Uterus (tissue), 3 donors: ENCODE measurements at regions not wholly inside any gene's neighbourhood (a gene's known extent, or its start where the extent isn't known, plus 50 kb on each side); places are given as distances from the start of the nearest gene placed in this dataset.

Source experiments
- DNase-seq, 2 donors: peaks; one replicate each; pipeline ENCODE4 v3.0.0-alpha.2; 2019 to 2020
- H3K27ac ChIP-seq, 2 donors: fragments of 200-600 bp; sonication (generic); 1 replicate in 1 of 2; 2 replicates in 1 of 2; pipeline ENCODE4 v1.5.1; 2016 to 2018
- H3K27me3 ChIP-seq, 2 donors: fragments of 200-600 bp; sonication (generic); one replicate each; pipeline ENCODE4 v1.5.1; 2018 to 2019; ENCODE audit warnings: control low read depth in 1 of 2
- H3K36me3 ChIP-seq, 2 donors: fragments of 200-600 bp; sonication (generic); one replicate each; pipeline ENCODE4 v1.5.1; 2019; ENCODE audit warnings: control low read depth in 1 of 2
- H3K4me1 ChIP-seq, 2 donors: fragments of 200-600 bp; sonication (generic); one replicate each; pipeline ENCODE4 v1.5.1; 2018 to 2019; ENCODE audit warnings: control low read depth in 1 of 2
- H3K4me3 ChIP-seq, 2 donors: fragments of 200-600 bp; sonication (generic); 1 replicate in 1 of 2; 2 replicates in 1 of 2; pipeline ENCODE4 v1.5.1; 2018 to 2019; ENCODE audit warnings: mild to moderate bottlenecking in 1 of 2
- H3K9me3 ChIP-seq, 2 donors: fragments of 200-600 bp; sonication (generic); one replicate each; pipeline ENCODE4 v1.5.1; 2019; ENCODE audit warnings: control low read depth in 1 of 2
- POLR2A ChIP-seq, 2 donors: fragments of 450-650 bp; IDR thresholded peaks; one replicate each; pipeline ENCODE4 v1.6.1; 2016; ENCODE audit warnings: antibody characterized with exemption in 2 of 2, mild to moderate bottlenecking in 1 of 2, moderate library complexity in 1 of 2
- intact Hi-C: fragments of 100-400 bp; cut with DNase I; formaldehyde crosslinking; loops from one replicate; pipeline ENCODE4 v1.15.1; 2023; ENCODE audit warnings: low total_unique reads
- TF ChIP-seq, protein P1 (sequence below), 4 experiments: fragments of 200-600 bp in 2 of 4; fragments of 450-650 bp in 2 of 4; sonication (generic) in 2 of 4; IDR thresholded peaks; one replicate each; pipeline ENCODE4 v1.5.1; 2016 to 2019; ENCODE audit warnings: antibody characterized with exemption in 4 of 4, mild to moderate bottlenecking in 2 of 4, moderate library complexity in 1 of 4
- donor health status: DM: yes; HTN: yes; CAD: no.

DNA sequence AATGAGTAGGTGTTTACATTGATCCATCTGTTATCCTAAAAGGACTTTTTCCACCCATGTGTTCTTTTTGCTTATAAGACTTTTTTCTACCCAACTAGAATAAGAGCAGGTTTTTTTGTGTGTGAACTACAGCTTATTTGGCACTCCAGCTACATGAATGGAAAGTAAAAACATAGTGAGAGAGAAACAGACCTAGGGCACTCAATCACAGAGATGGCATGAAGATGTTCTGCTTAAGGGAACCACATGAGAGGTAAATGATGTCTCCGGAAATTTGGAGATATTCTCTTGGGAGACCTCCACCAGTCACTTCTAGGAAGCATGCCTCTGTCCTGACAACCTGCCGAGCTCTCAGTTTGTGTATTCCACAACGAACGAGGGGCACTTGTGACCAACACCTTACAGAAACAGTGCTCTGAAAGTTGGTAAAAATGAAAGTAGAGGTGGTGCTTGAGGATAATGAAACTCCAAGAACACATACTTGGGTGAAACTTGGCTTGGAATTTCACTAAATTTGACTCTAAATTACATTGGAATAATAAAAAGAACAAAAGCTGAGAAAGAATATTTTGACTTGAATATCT lies 788.4 kb upstream of the GALNTL6 start:
- H3K27ac ChIP-seq = no peak overlapping the region
- H3K4me3 ChIP-seq = no peak overlapping the region
- DNase-seq = no peak
- no peaks in the 10 kb centered on the region for H3K9me3 ChIP-seq
- no peaks in the 10 kb centered on the region for H3K36me3 ChIP-seq
- no peak for TF ChIP-seq POLR2A (IDR thresholded peaks at IDR 0.05)
- TF ChIP-seq, protein P1, sequence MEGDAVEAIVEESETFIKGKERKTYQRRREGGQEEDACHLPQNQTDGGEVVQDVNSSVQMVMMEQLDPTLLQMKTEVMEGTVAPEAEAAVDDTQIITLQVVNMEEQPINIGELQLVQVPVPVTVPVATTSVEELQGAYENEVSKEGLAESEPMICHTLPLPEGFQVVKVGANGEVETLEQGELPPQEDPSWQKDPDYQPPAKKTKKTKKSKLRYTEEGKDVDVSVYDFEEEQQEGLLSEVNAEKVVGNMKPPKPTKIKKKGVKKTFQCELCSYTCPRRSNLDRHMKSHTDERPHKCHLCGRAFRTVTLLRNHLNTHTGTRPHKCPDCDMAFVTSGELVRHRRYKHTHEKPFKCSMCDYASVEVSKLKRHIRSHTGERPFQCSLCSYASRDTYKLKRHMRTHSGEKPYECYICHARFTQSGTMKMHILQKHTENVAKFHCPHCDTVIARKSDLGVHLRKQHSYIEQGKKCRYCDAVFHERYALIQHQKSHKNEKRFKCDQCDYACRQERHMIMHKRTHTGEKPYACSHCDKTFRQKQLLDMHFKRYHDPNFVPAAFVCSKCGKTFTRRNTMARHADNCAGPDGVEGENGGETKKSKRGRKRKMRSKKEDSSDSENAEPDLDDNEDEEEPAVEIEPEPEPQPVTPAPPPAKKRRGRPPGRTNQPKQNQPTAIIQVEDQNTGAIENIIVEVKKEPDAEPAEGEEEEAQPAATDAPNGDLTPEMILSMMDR (IDR thresholded peaks at IDR 0.05) = no peak
- H3K4me1 ChIP-seq = no peaks in the 10 kb centered on the region
- intact Hi-C loops = no loop called here
- no peaks in the 10 kb centered on the region for H3K27me3 ChIP-seq

- H3K4me1 ChIP-seq = no peaks in the 10 kb centered on the region
- no peak overlapping the region for H3K4me3 ChIP-seq
- H3K9me3 ChIP-seq = no peaks in the 10 kb centered on the region
- no peaks in the 10 kb centered on the region for H3K27me3 ChIP-seq
- DNase-seq = no peak
- H3K36me3 ChIP-seq = no peaks in the 10 kb centered on the region
- intact Hi-C loops = no loop called here
- TF ChIP-seq, protein P1 (IDR thresholded peaks at IDR 0.05) = no peak
- H3K27ac ChIP-seq = no peak overlapping the region
Observed at GRCh38 chr4:171022824-171023230, 790.4 kb upstream of the GALNTL6 start.

DNA sequence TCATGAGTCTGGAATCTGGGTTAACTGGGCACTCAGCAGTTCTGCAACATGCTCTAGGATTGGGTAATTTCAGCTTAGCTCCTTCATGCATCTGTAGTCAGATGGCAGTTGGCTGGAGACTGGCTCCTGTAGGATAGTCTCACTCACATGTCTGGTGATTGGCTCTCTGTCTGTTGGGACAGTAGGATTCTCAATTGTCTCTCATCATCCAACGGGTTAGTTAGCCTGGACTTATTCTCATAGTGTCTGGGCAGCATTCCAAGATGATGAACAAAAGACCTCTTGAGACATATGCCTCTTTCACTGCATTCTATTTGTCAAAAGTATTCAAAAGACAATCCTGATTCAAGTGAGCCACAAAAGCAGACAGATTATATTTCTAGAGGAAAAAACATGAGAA lies 795.6 kb upstream of the GALNTL6 start:
- intact Hi-C loops = no loop called here
- Histone ChIP-seq H3K4me3 (no peak overlapping the region), H3K9me3 (no peaks in the 10 kb centered on the region), H3K27me3 (no peaks in the 10 kb centered on the region), H3K36me3 (no peaks in the 10 kb centered on the region), H3K27ac (no peak overlapping the region), H3K4me1 (no peaks in the 10 kb centered on the region)
- no peak for DNase-seq
- TF ChIP-seq, protein P1 (IDR thresholded peaks at IDR 0.05) = no peak
- TF ChIP-seq POLR2A (IDR thresholded peaks at IDR 0.05) = no peak

- TF ChIP-seq, protein P1 (IDR thresholded peaks at IDR 0.05) = no peak
- TF ChIP-seq POLR2A (IDR thresholded peaks at IDR 0.05) = no peak
- no peaks in the 10 kb centered on the region for H3K27me3 ChIP-seq
- H3K36me3 ChIP-seq = no peaks in the 10 kb centered on the region
- no peak for DNase-seq
- intact Hi-C loops = no loop called here
- no peak overlapping the region for H3K4me3 ChIP-seq
- H3K4me1 ChIP-seq = no peaks in the 10 kb centered on the region
- H3K9me3 ChIP-seq = no peaks in the 10 kb centered on the region
- no peak overlapping the region for H3K27ac ChIP-seq
Observed at GRCh38 chr4:171016145-171016544, 797.1 kb upstream of the GALNTL6 start.

DNA sequence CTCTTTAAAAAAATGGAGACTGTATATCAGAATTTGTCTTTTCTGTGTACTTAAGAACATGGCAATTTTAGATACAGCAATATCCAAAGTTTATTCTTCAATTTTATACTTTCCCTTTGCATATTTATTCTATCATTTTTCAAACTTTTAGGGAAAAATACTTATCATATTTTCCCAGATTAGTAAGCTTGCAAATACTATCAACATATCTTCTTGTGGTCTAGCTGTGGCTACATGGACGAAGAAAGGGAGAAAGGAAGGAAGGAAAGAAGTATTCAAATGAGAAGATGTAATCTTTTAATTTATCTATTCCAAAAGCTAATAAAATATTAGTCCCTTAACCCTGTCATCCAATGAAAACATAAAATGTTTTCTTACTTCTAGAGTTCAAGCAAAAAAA lies 797.8 kb upstream of the GALNTL6 start:
- Histone ChIP-seq H3K9me3 (no peaks in the 10 kb centered on the region), H3K27ac (no peak overlapping the region), H3K36me3 (no peaks in the 10 kb centered on the region), H3K4me3 (no peak overlapping the region), H3K27me3 (no peaks in the 10 kb centered on the region), H3K4me1 (no peaks in the 10 kb centered on the region)
- intact Hi-C loops = no loop called here
- no peak for DNase-seq
- TF ChIP-seq, protein P1 (IDR thresholded peaks at IDR 0.05) = no peak
- no peak for TF ChIP-seq POLR2A (IDR thresholded peaks at IDR 0.05)
